Stimulated activated memory B cell treated with anti-CD40 and anti-IgM and Interleukin-4, amounts not matched to agents 10 μg/mL and 1 μg/mL and 100 μg/mL, for 72 hours (primary cell): ENCODE measurements at regions not wholly inside any gene's neighbourhood (a gene's known extent, or its start where the extent isn't known, plus 50 kb on each side); places are given as distances from the start of the nearest gene placed in this dataset.

ENCODE experiments used
- ATAC-seq: fragments of 150-1000 bp; cut with Tn5 transposase; 2 replicates; pipeline ENCODE4 v1.10.0; 2021
- H3K27ac Mint-ChIP-seq: one replicate; pipeline ENCODE4 v1.8.0; 2022; ENCODE audit warnings: mild to moderate bottlenecking, mixed read lengths
- H3K27me3 Mint-ChIP-seq: one replicate; pipeline ENCODE4 v1.8.0; 2022; ENCODE audit warnings: mixed read lengths
- H3K36me3 Mint-ChIP-seq: one replicate; pipeline ENCODE4 v1.8.0; 2022; ENCODE audit warnings: mixed read lengths
- H3K4me1 Mint-ChIP-seq: one replicate; pipeline ENCODE4 v1.8.0; 2022; ENCODE audit warnings: mixed read lengths
- H3K4me3 Mint-ChIP-seq: one replicate; pipeline ENCODE4 v1.8.0; 2022; ENCODE audit warnings: mild to moderate bottlenecking, moderate library complexity, mixed read lengths
- H3K9me3 Mint-ChIP-seq: one replicate; pipeline ENCODE4 v1.8.0; 2022; ENCODE audit warnings: mixed read lengths

DNA sequence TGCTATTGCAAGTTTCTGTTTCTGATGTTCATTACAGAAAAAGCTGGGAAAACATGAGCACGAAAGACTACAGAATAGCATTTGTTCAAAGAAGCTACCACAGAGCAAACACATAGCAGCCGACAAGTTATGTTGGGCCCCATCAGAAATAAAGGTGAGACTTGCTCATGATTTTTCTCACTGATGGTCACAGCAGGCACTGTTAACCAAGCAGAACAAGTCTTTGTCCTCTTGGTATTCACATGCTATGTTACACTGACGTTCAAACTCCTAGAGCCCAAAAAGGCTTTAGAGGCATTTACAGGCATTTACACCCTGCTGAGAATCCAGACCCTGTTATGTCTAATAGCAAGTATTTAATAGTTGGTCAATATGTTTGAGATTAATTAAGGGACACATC lies 235.0 kb upstream of the HNMT start:
- no peaks in the 10 kb centered on the region for H3K36me3 Mint-ChIP-seq
- no peak overlapping the region for H3K4me3 Mint-ChIP-seq
- no peaks in the 10 kb centered on the region for H3K4me1 Mint-ChIP-seq
- no peak for ATAC-seq
- H3K9me3 Mint-ChIP-seq: peaks cover 12% of the 10 kb centered on the region
- H3K27ac Mint-ChIP-seq: no peak overlapping the region
- H3K27me3 Mint-ChIP-seq: no peaks in the 10 kb centered on the region

DNA sequence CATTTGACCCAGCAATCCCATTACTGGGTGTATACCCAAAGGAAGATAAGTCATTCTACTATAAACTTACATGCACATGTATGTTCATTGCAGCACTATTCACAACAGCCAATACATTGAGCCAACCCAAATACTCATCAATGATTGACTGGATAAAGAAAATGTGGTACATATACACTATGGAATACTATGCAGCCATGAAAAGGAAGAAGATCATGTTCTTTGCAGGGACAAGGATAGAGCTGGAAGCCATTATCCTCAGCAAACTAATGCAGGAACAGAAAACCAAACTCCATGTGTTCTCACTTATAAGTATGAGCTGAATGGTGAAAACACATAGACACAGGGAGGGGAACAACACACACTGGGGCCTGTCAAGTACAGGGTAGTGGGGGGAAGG lies 226.7 kb upstream of the HNMT start:
- Mint-ChIP-seq H3K36me3 (no peaks in the 10 kb centered on the region), H3K4me1 (no peaks in the 10 kb centered on the region), H3K9me3 (peaks cover 7% of the 10 kb centered on the region), H3K4me3 (no peak overlapping the region), H3K27me3 (no peaks in the 10 kb centered on the region), H3K27ac (no peak overlapping the region)
- ATAC-seq: no peak

DNA sequence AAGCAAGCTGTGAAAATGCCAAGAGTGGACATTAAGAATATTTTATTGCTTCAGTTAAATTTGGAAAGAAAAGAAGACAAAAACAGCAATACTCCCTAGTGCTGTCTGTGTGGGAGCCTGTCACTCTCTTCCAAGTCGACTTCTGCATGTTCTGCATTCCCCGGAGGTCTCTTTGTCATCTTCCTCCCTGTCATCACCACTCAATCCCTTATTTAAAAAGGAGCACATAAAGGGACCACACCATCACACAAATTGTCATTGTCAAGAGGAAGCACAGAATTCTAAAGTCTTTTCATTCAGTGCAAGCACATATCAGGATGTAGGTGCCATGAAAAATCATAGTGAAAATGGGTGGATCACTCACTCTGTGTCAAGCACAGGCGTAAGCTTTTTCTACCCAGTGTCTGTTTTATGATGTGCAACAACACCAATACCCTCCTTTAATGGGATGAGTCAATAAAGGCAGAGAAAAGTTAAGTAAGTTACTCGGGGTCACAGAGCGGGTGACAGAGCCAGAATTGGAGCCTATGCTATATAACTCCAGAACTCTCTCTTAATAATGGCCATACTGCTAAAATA lies 222.4 kb upstream of the HNMT start:
- H3K4me1 Mint-ChIP-seq: no peaks in the 10 kb centered on the region
- H3K9me3 Mint-ChIP-seq: peaks cover 5% of the 10 kb centered on the region
- no peaks in the 10 kb centered on the region for H3K36me3 Mint-ChIP-seq
- no peaks in the 10 kb centered on the region for H3K27me3 Mint-ChIP-seq
- H3K27ac Mint-ChIP-seq: no peak overlapping the region
- no peak overlapping the region for H3K4me3 Mint-ChIP-seq
- ATAC-seq: no peak

DNA sequence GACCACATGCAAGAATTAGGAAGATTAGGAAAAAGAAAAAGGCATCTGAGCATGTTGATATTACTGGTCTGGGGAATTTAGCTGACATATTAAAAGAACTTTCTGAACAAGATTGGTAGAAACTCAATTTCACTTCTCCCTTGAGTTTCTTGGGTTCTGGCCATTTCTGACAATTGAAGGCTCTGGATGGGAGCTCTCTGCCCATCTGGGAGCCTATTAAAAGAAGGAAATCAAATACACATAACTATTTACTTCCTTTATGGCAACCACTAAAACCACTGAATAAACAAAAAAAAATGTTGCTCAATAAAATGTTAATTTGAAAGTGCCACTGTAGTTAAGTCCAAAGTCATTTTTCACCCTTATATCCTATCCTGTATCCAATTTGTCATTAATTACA lies 216.8 kb upstream of the HNMT start:
- Mint-ChIP-seq H3K4me3 (no peak overlapping the region), H3K27me3 (no peaks in the 10 kb centered on the region), H3K36me3 (no peaks in the 10 kb centered on the region), H3K9me3 (peaks cover under 1% of the 10 kb centered on the region), H3K4me1 (no peaks in the 10 kb centered on the region), H3K27ac (no peak overlapping the region)
- no peak for ATAC-seq

DNA sequence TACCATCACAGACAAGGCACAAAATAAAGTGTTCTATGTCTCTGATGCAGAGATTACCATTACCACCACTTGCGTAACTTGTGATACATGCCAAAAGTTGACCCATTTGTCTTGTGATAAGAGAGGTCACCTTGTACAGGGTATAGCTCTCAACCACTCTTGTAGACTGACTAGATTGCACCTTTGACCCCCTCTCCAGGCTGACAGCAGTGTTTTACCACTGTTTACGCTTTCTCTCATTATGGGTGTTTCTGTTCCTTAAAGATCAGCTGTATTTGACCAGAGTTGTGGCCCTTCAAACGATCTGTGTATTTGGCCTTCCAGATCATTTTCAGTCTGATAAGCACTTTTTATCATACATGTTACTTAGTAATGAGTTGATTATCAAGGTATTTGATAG lies 215.7 kb upstream of the HNMT start:
- Mint-ChIP-seq H3K4me1 (no peaks in the 10 kb centered on the region), H3K9me3 (peaks cover 4% of the 10 kb centered on the region), H3K27me3 (no peaks in the 10 kb centered on the region)

DNA sequence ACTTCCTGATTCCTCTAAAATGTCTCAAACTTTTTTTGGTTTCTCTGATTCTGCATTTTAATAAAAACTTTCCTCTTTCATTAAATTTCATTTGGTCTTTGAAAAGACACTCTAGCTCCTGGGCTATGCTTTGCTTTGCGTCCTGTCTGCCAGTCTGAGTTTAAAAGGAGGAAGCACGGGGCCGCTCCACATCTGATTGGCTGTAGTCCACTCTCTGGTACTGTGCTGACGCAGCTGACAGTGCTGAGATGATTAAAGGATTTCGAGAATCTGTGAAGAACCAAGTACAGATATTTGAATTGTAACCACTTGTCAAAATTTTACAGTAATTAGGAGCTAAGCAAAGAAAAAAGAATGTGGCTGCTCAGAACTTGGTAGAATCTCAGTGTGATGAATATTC lies 199.6 kb upstream of the HNMT start:
- ATAC-seq: no peak
- no peaks in the 10 kb centered on the region for H3K36me3 Mint-ChIP-seq

More for the DNA sequence above, 215.7 kb upstream of the HNMT start:
- H3K36me3 Mint-ChIP-seq: no peaks in the 10 kb centered on the region
- no peak for ATAC-seq
- H3K27ac Mint-ChIP-seq: no peak overlapping the region
- no peak overlapping the region for H3K4me3 Mint-ChIP-seq

DNA sequence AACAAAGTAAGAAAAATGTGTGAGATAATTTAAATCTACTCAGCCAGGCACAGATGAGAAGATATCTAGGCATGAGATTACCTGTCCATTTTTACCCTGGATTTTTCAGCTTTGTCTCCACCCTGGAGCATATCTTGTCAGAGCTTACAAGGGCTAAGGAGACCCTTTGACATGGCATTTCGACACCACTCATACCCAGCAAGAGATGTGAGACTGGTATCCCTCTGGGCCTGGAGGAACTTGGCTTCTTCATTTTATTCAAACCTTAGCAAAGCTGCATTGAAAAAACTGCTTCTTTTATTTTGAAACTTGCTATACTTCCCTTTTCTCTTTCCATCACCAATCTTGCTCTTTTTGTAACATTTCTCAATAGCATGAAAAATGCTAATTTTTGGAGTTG lies 194.9 kb upstream of the HNMT start:
- no peak for ATAC-seq
- Mint-ChIP-seq H3K27ac (no peak overlapping the region), H3K9me3 (no peaks in the 10 kb centered on the region), H3K36me3 (no peaks in the 10 kb centered on the region), H3K27me3 (no peaks in the 10 kb centered on the region), H3K4me3 (no peak overlapping the region), H3K4me1 (no peaks in the 10 kb centered on the region)

More for the DNA sequence above, 199.6 kb upstream of the HNMT start:
- H3K4me3 Mint-ChIP-seq: no peak overlapping the region
- no peaks in the 10 kb centered on the region for H3K4me1 Mint-ChIP-seq
- H3K27me3 Mint-ChIP-seq: no peaks in the 10 kb centered on the region
- H3K27ac Mint-ChIP-seq: no peak overlapping the region
- H3K9me3 Mint-ChIP-seq: peaks cover 4% of the 10 kb centered on the region

DNA sequence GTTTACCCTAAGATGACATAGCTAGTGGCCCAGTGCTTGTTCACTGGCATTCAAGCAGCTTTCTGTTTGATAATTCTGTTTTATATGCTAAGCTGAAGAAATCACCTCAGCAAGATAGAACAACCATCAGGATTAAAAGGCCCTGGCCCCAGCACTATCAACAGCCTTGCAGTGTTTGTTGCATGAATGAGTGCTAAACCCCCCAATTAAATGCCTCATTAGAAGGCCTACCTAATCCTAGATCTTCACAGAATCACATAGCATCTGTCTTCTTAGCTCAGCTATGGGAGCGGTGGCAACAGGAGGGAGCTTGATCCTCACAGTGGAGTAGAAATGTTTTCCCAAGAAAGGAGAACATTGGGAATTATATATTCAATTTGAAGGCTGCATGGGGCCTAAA lies 194.1 kb upstream of the HNMT start:
- Mint-ChIP-seq H3K4me3 (no peak overlapping the region), H3K9me3 (no peaks in the 10 kb centered on the region), H3K36me3 (no peaks in the 10 kb centered on the region), H3K4me1 (no peaks in the 10 kb centered on the region), H3K27ac (no peak overlapping the region), H3K27me3 (peaks cover under 1% of the 10 kb centered on the region)
- ATAC-seq: no peak

DNA sequence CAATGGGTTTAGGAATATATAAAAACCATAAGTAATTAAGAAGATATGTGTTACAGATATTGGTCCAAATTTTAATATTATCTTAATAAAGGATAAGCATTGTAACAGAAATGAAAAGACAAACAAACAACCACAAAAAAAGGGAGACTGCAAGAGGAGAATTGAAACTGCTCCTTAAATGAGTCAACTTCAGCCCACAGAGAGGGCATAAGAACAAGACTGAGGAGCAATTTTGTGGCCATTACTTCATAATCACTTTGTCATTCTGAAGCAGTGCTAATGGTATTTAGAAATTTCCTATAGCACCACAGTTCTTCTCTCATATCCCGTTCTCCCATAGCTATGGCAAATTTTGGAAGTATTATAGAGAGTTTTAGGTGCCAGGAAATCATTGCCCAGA lies 193.2 kb upstream of the HNMT start:
- H3K27ac Mint-ChIP-seq: no peak overlapping the region
- H3K27me3 Mint-ChIP-seq: peaks cover 7% of the 10 kb centered on the region
- no peaks in the 10 kb centered on the region for H3K9me3 Mint-ChIP-seq
- H3K4me1 Mint-ChIP-seq: no peaks in the 10 kb centered on the region
- H3K4me3 Mint-ChIP-seq: no peak overlapping the region
- H3K36me3 Mint-ChIP-seq: no peaks in the 10 kb centered on the region
- no peak for ATAC-seq

DNA sequence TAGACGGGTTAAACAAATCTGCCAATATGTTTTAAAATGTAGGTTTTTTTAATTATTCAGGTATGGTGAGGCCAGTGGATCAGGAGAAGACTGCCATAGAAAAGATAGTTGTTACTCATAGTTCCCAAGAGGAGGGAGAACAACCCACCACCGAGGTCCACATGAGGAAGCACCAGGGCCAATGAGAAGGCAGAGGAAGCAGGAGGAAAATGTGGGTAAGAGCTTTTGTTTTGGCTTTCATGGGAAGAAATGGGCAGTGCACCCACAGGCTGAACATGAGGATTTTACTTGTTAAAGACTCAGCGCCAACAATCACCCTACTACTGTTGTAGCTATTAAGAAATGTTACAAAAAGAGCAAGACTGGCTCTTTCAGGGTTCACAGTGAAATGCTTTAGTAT lies 191.8 kb upstream of the HNMT start:
- no peaks in the 10 kb centered on the region for H3K9me3 Mint-ChIP-seq
- H3K27me3 Mint-ChIP-seq: peaks cover 7% of the 10 kb centered on the region
- no peak overlapping the region for H3K27ac Mint-ChIP-seq
- H3K4me3 Mint-ChIP-seq: no peak overlapping the region
- no peaks in the 10 kb centered on the region for H3K4me1 Mint-ChIP-seq
- ATAC-seq: no peak
- H3K36me3 Mint-ChIP-seq: no peaks in the 10 kb centered on the region

DNA sequence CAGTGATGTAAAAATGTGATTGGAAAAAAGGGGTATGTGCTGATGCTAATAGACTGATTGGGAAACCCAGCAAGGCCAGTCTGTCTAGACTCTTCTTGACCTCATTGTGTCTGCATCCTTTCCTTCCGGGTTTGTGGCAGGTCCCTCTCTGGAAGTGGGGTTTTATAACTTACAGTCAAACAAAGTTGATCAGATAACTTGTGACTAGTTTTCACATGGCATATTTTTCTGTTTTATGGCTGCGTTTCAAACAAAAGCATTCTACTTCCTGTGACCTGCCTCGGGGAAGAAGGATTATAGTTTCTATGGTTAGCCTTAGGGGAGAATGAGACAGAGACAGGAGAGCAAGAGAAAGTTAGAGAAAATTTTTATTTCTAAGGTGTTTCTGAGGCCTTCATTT lies 188.7 kb upstream of the HNMT start:
- H3K4me3 Mint-ChIP-seq: no peak overlapping the region
- H3K4me1 Mint-ChIP-seq: no peaks in the 10 kb centered on the region
- H3K27me3 Mint-ChIP-seq: peaks cover 7% of the 10 kb centered on the region
- H3K36me3 Mint-ChIP-seq: no peaks in the 10 kb centered on the region
- no peak overlapping the region for H3K27ac Mint-ChIP-seq
- H3K9me3 Mint-ChIP-seq: no peaks in the 10 kb centered on the region
- ATAC-seq: no peak

DNA sequence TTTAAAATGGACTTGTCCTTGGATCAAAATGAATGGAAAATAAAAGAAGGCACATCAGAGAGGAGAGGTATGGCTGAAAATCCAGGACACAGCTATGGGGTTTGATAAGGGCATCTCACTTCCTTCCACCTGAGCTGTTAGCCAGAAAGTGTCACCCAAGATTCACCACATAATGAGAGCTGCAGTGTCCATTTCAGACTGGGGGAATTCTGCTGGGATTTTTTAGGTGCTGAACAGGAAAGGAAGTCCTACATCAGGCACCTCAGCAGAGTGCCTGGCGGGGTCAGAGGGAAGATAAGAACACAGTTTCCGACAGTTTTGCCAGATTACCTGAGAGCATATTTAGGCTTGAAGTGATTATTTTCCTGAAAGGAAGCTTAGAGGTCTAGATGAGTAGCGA lies 187.6 kb upstream of the HNMT start:
- H3K36me3 Mint-ChIP-seq: no peaks in the 10 kb centered on the region
- no peaks in the 10 kb centered on the region for H3K4me1 Mint-ChIP-seq
- peaks cover 7% of the 10 kb centered on the region for H3K27me3 Mint-ChIP-seq
- H3K9me3 Mint-ChIP-seq: no peaks in the 10 kb centered on the region
- H3K4me3 Mint-ChIP-seq: no peak overlapping the region
- H3K27ac Mint-ChIP-seq: no peak overlapping the region
- no peak for ATAC-seq

DNA sequence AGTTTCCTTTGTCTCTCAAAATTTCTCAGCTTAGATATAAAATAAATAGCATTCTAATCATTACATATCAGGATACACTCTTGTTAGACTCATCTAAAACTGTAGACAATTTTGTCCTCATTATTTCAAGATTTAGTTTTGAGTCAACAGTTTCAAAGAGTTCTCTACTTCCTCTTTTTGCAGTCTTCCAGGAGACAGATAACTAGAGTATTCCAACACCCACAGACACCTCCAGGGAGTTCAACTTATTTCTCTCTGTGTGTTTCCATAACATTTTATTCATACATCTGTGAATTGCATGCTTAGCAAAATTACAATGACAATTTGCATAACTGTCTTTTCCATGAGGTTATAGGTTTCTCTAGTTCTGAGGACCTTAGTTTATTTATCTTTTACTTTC lies 166.6 kb upstream of the HNMT start:
- Mint-ChIP-seq H3K4me3 (no peak overlapping the region), H3K27me3 (no peaks in the 10 kb centered on the region), H3K27ac (no peak overlapping the region), H3K36me3 (no peaks in the 10 kb centered on the region), H3K4me1 (no peaks in the 10 kb centered on the region), H3K9me3 (peaks cover 9% of the 10 kb centered on the region)
- ATAC-seq: no peak

DNA sequence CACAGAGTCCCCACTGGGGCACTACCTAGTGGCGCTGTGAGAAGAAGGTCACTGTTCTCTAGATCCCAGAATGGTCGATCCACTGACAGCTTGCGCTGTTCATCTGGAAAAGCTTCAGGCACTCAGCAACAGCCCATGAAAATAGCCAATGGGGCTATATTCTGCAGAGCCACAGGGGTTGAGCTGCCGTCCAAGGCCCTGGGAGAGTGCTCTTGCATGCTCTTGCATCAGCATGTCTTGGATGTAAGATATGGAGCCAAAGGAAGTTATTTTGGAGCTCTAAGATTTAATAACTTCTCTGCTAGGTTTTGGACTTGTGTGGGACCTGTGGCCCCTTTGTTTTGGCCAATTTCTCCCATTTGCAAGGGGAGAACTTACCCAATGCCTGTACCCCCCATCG lies 164.7 kb upstream of the HNMT start:
- ATAC-seq: no peak
- Mint-ChIP-seq H3K9me3 (peaks cover 11% of the 10 kb centered on the region), H3K4me3 (no peak overlapping the region), H3K27ac (no peak overlapping the region), H3K4me1 (no peaks in the 10 kb centered on the region), H3K36me3 (no peaks in the 10 kb centered on the region), H3K27me3 (no peaks in the 10 kb centered on the region)

DNA sequence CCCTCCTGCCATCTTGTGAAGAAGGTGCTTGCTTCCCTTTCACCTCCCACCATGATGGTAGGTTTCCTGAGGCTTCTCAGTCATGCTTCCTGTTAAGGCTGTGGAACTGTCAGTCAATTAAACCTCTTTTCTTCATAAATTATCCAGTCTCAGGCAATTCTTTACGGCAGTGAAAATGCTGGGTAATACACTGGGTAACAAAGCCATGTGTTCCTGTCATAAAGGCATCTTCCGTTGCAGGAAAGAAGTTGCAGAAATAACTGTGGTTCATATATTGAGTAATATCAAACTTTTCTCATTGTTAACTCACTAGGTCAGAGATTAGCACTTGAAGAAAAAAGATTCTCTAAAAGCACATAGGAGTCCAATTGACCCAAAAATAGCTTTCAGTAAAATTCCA lies 163.9 kb upstream of the HNMT start:
- no peaks in the 10 kb centered on the region for H3K27me3 Mint-ChIP-seq
- no peaks in the 10 kb centered on the region for H3K36me3 Mint-ChIP-seq
- no peak for ATAC-seq
- H3K4me3 Mint-ChIP-seq: no peak overlapping the region
- H3K9me3 Mint-ChIP-seq: peaks cover 11% of the 10 kb centered on the region
- no peak overlapping the region for H3K27ac Mint-ChIP-seq
- H3K4me1 Mint-ChIP-seq: no peaks in the 10 kb centered on the region

DNA sequence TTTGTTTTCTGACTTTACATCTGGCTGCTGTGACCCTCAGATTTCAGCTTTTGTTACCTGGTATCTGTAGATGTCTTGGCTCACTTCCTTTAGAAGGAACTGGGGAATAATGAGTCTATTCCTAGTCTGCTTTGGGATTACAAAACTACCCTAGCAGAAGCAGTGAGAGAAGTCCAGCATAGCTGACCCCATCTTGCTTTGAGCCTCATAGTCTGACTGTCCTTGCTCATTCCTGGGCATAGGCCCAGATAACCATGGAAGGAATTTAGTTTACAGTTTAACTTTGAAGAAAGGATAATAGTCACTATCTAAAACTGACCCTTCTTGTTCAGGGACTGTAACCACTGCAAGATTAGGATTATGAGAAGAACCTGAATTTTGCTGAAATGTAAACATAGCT lies 163.0 kb upstream of the HNMT start:
- ATAC-seq: no peak
- H3K36me3 Mint-ChIP-seq: no peaks in the 10 kb centered on the region
- H3K27me3 Mint-ChIP-seq: no peaks in the 10 kb centered on the region
- no peak overlapping the region for H3K4me3 Mint-ChIP-seq
- no peak overlapping the region for H3K27ac Mint-ChIP-seq
- peaks cover 11% of the 10 kb centered on the region for H3K9me3 Mint-ChIP-seq
- H3K4me1 Mint-ChIP-seq: no peaks in the 10 kb centered on the region

DNA sequence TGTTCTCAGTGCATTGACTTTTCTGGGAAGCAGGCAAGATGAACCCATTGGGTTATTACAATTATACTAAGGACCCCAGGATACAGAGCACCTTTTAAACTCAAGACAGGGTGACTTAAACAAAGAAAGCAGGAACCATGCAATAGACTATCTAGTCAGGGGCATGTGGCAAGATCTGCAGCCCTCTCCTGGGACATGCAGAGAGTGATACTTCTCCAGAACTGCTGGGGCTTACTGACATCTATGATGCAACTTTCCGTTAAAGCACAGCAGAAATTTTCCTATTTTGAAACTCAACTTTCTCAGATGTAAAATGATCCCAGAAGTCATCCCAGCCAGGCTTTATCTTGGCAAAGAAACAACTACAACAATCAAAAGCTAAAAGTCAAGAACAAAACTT lies 162.2 kb upstream of the HNMT start:
- ATAC-seq: no peak
- H3K27me3 Mint-ChIP-seq: no peaks in the 10 kb centered on the region
- no peak overlapping the region for H3K4me3 Mint-ChIP-seq
- H3K27ac Mint-ChIP-seq: no peak overlapping the region
- H3K4me1 Mint-ChIP-seq: no peaks in the 10 kb centered on the region
- H3K36me3 Mint-ChIP-seq: no peaks in the 10 kb centered on the region
- peaks cover 11% of the 10 kb centered on the region for H3K9me3 Mint-ChIP-seq
